GM12878 (cell line): ENCODE measurements at regions not wholly inside any gene's neighbourhood (a gene's known extent, or its start where the extent isn't known, plus 50 kb on each side); places are given as distances from the start of the nearest gene placed in this dataset.

Source experiments
- ATAC-seq: fragments of 200-7000 bp; cut with Tn5 transposase; 3 replicates; pipeline ENCODE4 v1.9.1; 2020; ENCODE audit warnings: mild to moderate bottlenecking, moderate library complexity
- BruUV-seq: library from RNA; stranded (reverse); fragments of 400-500 nt; replicated peaks from 2 replicates; lab custom pipeline; 2021; lab: Mats Ljungman, UMichigan
- CTCF ChIA-PET: fragments of 300-600 bp; sonication (Branson Sonifier 250); formaldehyde crosslinking; extraction: SDS; loops from one replicate; lab custom pipeline; 2021; ENCODE audit warnings: inconsistent platforms; lab: Yijun Ruan, JAX
- POLR2A ChIA-PET: fragments of 350-600 bp; formaldehyde crosslinking; extraction: SDS; loops from one replicate; lab custom pipeline; 2021; ENCODE audit warnings: inconsistent platforms; lab: Charles Lee
- RAD21 ChIA-PET: fragments of 300-600 bp; sonication (Branson Sonifier 250); formaldehyde crosslinking; loops from one replicate; lab custom pipeline; 2023; ENCODE audit warnings: antibody characterized with exemption; ENCODE audit not compliant: unreplicated experiment; lab: Charles Lee
- SMC1A ChIA-PET: fragments of 300-600 bp; sonication (Branson Sonifier 250); formaldehyde crosslinking; loops from one replicate; lab custom pipeline; 2023; ENCODE audit not compliant: unreplicated experiment, uncharacterized antibody; lab: Charles Lee
- DNase-seq: peaks from one replicate; pipeline ENCODE4 v3.0.0-alpha.2; 2011; ENCODE audit warnings: low read depth, low spot score
- FAIRE-seq: peaks from 3 replicates; lab custom pipeline; 2011; peaks lifted over from hg19 to GRCh38; lab: Jason Lieb, UNC
- H2AFZ ChIP-seq: 2 replicates; pipeline ENCODE4 v1.6.0; 2011; ENCODE audit warnings: low read depth, low read length, control low read depth; ENCODE audit not compliant: control insufficient read depth
- H3K27ac ChIP-seq: 2 replicates; pipeline ENCODE4 v1.5.1; 2011; ENCODE audit warnings: control low read depth; ENCODE audit not compliant: control insufficient read depth, insufficient read depth
- H3K27me3 ChIP-seq, 2 experiments: replicated peaks in 1 of 2; 2 replicates each; pipeline versions ENCODE4 v1.6.0 to v1.6.1; 2011; ENCODE audit warnings: low read length in 1 of 2; ENCODE audit not compliant: control insufficient read depth in 2 of 2, insufficient read depth in 2 of 2
- H3K36me3 ChIP-seq, 2 experiments: 2 replicates each; pipeline ENCODE4 v1.5.1; 2011; ENCODE audit warnings: low read length in 1 of 2; ENCODE audit not compliant: control insufficient read depth in 2 of 2, insufficient read depth in 2 of 2
- H3K4me1 ChIP-seq: 2 replicates; pipeline ENCODE4 v1.6.1; 2011; ENCODE audit warnings: mild to moderate bottlenecking, low read length, moderate library complexity, mixed read lengths; ENCODE audit not compliant: control insufficient read depth, insufficient read depth
- H3K4me2 ChIP-seq: 2 replicates; pipeline ENCODE4 v1.6.0; 2011; ENCODE audit warnings: control low read depth; ENCODE audit not compliant: control insufficient read depth, insufficient read depth
- H3K4me3 ChIP-seq: fragments of 200-600 bp; sonication (generic); 2 replicates; pipeline ENCODE4 v1.5.1; 2016
- H3K79me2 ChIP-seq: 2 replicates; pipeline ENCODE4 v1.6.0; 2011; ENCODE audit warnings: low read length; ENCODE audit not compliant: control insufficient read depth, insufficient read depth
- H3K9ac ChIP-seq: 2 replicates; pipeline ENCODE4 v1.8.0; 2011; ENCODE audit warnings: low read length, control low read depth, mixed read lengths; ENCODE audit not compliant: control insufficient read depth, insufficient read depth
- H3K9me3 ChIP-seq: replicated peaks from 3 replicates; pipeline ENCODE4 v1.5.1; 2011; ENCODE audit warnings: mild to moderate bottlenecking, low read length; ENCODE audit not compliant: control insufficient read depth, insufficient read depth
- H4K20me1 ChIP-seq: 2 replicates; pipeline ENCODE4 v1.6.0; 2011; ENCODE audit not compliant: control insufficient read depth, insufficient read depth
- CREB1 ChIP-seq: IDR thresholded peaks from 2 replicates; pipeline ENCODE4 v1.6.1; 2012; ENCODE audit warnings: low read depth, mild to moderate bottlenecking, inconsistent platforms
- CUX1 ChIP-seq: IDR thresholded peaks from 2 replicates; pipeline ENCODE4 v1.6.1; 2012; ENCODE audit warnings: improper control_type of control experiment, low read depth, low read length; ENCODE audit not compliant: insufficient replicate concordance
- ESRRA ChIP-seq: IDR thresholded peaks from 2 replicates; pipeline ENCODE4 v1.6.1; 2012; ENCODE audit warnings: mild to moderate bottlenecking, low read length, improper control_type of control experiment
- HSF1 ChIP-seq: fragments of 150-350 bp; IDR thresholded peaks from 2 replicates; pipeline ENCODE4 v1.6.1; 2014; ENCODE audit warnings: mild to moderate bottlenecking, low read depth, low read length
- MAX ChIP-seq: IDR thresholded peaks from 2 replicates; pipeline ENCODE4 v1.6.1; 2012; ENCODE audit warnings: low read depth, low read length, improper control_type of control experiment
- PRDM15 ChIP-seq: fragments of 450-650 bp; formaldehyde crosslinking; IDR thresholded peaks from 2 replicates; pipeline ENCODE4 v1.4.0; 2020; ENCODE audit warnings: mild to moderate bottlenecking, moderate library complexity
- RELB ChIP-seq: fragments of 450-650 bp; IDR thresholded peaks from 2 replicates; pipeline ENCODE4 v1.6.1; 2017; ENCODE audit warnings: low read depth, mild to moderate bottlenecking, moderate library complexity
- SP1 ChIP-seq: IDR thresholded peaks from one replicate; pipeline ENCODE4 v1.6.1; 2011; ENCODE audit warnings: low read depth, low read length
- STAT1 ChIP-seq: fragments of 450-650 bp; conservative IDR thresholded peaks from 2 replicates; pipeline ENCODE4 v1.6.1; 2014; ENCODE audit warnings: antibody characterized with exemption, mild to moderate bottlenecking
- ZBTB33 ChIP-seq: fragments of 450-650 bp; IDR thresholded peaks from 2 replicates; pipeline ENCODE4 v1.6.1; 2017; ENCODE audit warnings: mild to moderate bottlenecking
- WGBS: methylation state at CpG from one replicate; pipeline ENCODE4 v1.1.6; 2016; ENCODE audit warnings: low lambda C conversion rate; ENCODE audit not compliant: insufficient replicate concordance, insufficient coverage; ENCODE audit errors: missing lambda C conversion rate; 5-methylcytosine and 5-hydroxymethylcytosine counted together
- in situ Hi-C: fragments of 300-500 bp; cut with MboI; formaldehyde crosslinking; loops from 9 replicates; pipeline ENCODE4 v1.14.3; 2018; ENCODE audit warnings: mixed read lengths
- intact Hi-C: fragments of 100-400 bp; cut with micrococcal nuclease; formaldehyde crosslinking; loops from one replicate; pipeline ENCODE4 v1.14.2; 2022; ENCODE audit not compliant: unreplicated experiment

GRCh38 chr14:98927986-98928385 is 344.0 kb downstream of the BCL11B start:
- Histone ChIP-seq H3K9me3 (no peaks in the 10 kb centered on the region; the same call in 2 of the 3 replicates), H3K79me2 (no peaks in the 10 kb centered on the region), H3K27ac (no peak overlapping the region), H3K27me3 (no peaks in the 10 kb centered on the region), H4K20me1 (no peaks in the 10 kb centered on the region), H3K4me2 (no peak overlapping the region), H2AFZ (no peak overlapping the region), H3K36me3 (no peaks in the 10 kb centered on the region), H3K9ac (no peak overlapping the region), H3K4me3 (no peak overlapping the region), H3K4me1 (no peaks in the 10 kb centered on the region)
- intact Hi-C loops: no loop called here
- no peak for FAIRE-seq
- 43% methylated on average over 9 of the region's 9 CpGs for WGBS
- ChIA-PET RAD21 (no interaction called here), POLR2A (no interaction called here), CTCF (no interaction called here), SMC1A (no interaction called here)
- no peak for ATAC-seq
- in situ Hi-C loops: no loop called here
- DNase-seq: no peak
- BruUV-seq: no TSS peak
- TF ChIP-seq RELB (no peak), CUX1 (no peak), PRDM15 (CRISPR knock-in tag) (no peak), MAX (no peak), ZBTB33 (no peak), CREB1 (no peak), ESRRA (no peak), HSF1 (no peak), STAT1 (no peak), SP1 (no peak)
